ENCODE measurements at regions not wholly inside any gene's neighbourhood (a gene's known extent, or its start where the extent isn't known, plus 50 kb on each side); places are given as distances from the start of the nearest gene placed in this dataset.

DNA sequence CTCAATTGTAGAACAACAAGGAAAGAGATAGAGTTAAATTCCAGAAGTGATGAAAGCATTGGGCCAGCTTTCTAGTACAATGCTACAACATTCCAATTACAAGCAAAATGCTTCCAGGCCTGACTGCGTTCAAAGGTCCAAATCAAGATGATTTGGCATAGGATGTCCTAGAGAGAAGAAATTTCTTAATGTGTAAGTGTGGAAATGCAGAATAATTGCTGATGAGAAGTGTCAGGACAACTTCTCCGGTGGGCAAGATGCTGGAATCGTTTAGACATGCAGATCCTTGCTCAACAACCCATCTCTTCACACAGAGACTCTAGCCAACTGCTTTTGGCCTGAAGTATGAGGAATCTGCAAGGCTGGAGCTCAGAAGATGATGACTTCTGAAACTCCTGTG is 71.1 kb upstream of the PDZRN3 start:
- DNase-seq: no peak
- H3K27ac Mint-ChIP-seq: no peak overlapping the region
- H3K4me3 Mint-ChIP-seq: no peak overlapping the region
- H3K4me1 Mint-ChIP-seq: no peaks in the 10 kb centered on the region
- no peak for ATAC-seq (ENCODE audit: low read depth)
- no peaks in the 10 kb centered on the region for H3K36me3 Mint-ChIP-seq
- POLR2A ChIA-PET: no interaction called here
- H3K27me3 Mint-ChIP-seq: no peaks in the 10 kb centered on the region
- no peaks in the 10 kb centered on the region for H3K9me3 Mint-ChIP-seq

DNA sequence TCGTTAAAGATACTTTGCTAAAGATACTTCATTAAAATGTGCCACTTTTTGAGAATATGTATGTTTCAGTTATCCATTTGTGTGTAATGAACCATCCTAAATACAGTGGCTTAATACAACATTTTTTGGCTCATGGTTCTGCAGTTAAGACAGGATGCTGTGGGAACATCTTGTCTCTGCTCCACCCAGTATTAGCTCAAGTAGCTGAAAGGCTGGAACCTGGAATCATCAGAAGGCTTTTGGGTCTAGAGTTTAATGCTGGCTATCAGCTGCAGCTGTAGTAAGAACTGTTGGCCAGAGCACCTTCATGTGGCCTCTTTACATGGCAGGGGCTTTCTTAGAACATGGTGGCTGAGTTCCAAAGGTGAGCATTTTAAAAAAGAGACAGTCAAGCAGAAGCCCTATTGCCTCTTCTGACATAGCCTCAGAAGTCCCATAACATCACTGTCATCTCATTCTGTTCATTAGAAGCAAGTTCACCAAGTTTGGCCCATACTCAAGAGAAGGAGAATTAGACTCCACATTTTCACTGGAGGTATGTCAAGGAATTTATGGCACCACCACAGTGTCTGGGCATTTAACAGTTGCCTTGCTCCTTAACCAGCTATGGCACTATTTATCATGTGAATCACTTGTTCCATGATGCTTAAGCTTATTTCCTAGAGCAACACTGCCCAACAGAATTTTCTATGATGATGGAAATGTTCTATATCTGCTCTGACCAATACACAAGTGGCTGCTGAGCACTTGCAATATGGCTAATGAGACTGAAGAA is 70.4 kb upstream of the PDZRN3 start:
- Mint-ChIP-seq H3K36me3 (no peaks in the 10 kb centered on the region), H3K27ac (no peak overlapping the region), H3K9me3 (no peaks in the 10 kb centered on the region), H3K4me1 (no peaks in the 10 kb centered on the region), H3K27me3 (no peaks in the 10 kb centered on the region), H3K4me3 (no peak overlapping the region)
- POLR2A ChIA-PET: no interaction called here
- DNase-seq (no peak), ATAC-seq (ENCODE audit: low read depth) (no peak)

DNA sequence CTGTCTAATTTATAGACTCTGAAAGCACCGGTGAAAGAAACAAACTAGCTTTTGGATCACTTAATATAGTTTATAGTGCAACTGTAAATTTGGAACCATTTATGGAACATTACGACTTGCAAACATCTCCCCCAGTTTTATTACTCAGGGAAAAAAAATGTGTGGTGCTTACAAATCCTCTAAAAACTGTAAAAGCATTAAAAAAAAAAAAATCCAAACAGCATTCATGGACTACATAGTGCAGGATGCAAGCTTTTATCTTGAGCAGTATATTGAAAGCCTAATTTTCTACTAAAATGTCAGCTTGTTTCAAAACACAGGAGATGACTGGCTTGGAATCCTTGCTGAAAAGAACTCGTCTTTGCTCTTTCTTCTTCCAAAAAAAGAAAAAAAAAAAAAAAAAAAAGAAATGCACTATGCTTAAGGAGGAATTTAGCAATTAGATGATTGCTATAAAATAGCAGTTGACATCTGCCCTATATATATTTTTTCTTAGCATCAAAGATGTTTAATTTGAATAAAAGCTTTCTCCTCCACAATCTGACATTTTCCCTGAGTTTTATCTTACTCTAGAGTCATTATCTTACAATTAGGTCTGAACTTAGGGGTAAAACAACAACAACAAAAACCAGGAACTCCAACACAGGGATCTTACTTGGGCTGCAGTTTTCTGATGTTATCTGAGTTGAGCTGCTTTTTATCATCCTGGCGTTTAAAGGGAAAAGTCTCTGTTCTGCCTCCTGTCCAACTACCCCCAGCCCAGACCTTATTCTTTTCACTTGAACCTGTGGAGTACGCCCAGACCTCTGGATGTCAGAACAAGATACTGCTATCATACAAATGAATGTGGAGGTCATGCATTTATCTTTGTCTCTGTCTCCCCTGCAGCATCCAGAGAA is 62.6 kb upstream of the PDZRN3 start:
- Mint-ChIP-seq H3K36me3 (no peaks in the 10 kb centered on the region), H3K4me1 (no peaks in the 10 kb centered on the region), H3K27me3 (no peaks in the 10 kb centered on the region), H3K4me3 (no peak overlapping the region), H3K9me3 (peaks cover 7% of the 10 kb centered on the region), H3K27ac (no peak overlapping the region)
- ATAC-seq (ENCODE audit: low read depth) (no peak), DNase-seq (no peak)
- POLR2A ChIA-PET: no interaction called here

DNA sequence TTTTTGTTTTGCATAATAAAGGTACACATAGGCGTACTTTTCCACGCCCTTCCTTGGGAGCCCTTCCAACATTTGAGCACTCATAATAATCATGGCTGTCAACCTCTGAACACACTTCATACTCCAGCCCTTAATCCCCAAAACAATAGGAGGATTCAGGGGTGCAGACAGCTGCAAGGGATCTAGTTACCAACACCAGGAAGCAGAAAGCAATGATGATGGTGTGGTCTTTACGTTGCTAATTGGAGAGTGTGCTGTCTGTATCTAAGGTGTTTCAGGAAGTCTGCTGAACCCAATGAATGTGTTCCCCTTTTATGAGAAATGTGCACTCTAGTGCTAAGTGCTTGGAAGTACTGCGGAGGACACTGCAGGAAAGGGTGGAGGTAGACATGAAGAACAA is 60.3 kb upstream of the PDZRN3 start:
- no peak for ATAC-seq (ENCODE audit: low read depth)

DNA sequence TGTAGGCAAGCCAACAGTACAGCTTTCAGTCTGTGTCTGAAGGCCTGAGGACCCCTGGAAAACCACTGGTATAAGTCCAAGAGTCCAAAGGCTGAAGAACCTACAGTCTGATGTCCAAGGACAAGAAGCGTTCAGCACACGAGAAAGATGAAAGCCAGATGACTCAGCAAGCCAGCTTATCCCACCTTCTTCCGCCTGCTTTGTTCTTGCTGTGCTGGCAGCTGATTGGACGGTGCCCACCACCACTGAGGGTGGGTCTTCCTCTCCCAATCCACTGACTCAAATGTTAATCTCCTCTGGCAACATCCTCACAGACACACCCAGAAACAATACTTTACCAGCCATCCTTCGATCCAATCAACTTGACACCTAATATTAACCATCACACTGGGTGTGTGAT is 59.0 kb upstream of the PDZRN3 start:
- no peak for ATAC-seq (ENCODE audit: low read depth)
- no peak overlapping the region for H3K27ac Mint-ChIP-seq
- H3K4me3 Mint-ChIP-seq: no peak overlapping the region
- H3K9me3 Mint-ChIP-seq: peaks cover 7% of the 10 kb centered on the region
- POLR2A ChIA-PET: no interaction called here
- no peak for DNase-seq
- H3K27me3 Mint-ChIP-seq: no peaks in the 10 kb centered on the region
- H3K4me1 Mint-ChIP-seq: no peaks in the 10 kb centered on the region
- no peaks in the 10 kb centered on the region for H3K36me3 Mint-ChIP-seq

More for the DNA sequence above, 60.3 kb upstream of the PDZRN3 start:
- H3K27me3 Mint-ChIP-seq: no peaks in the 10 kb centered on the region
- POLR2A ChIA-PET: no interaction called here
- no peak overlapping the region for H3K4me3 Mint-ChIP-seq
- no peak for DNase-seq
- no peak overlapping the region for H3K27ac Mint-ChIP-seq
- no peaks in the 10 kb centered on the region for H3K36me3 Mint-ChIP-seq
- no peaks in the 10 kb centered on the region for H3K4me1 Mint-ChIP-seq
- H3K9me3 Mint-ChIP-seq: peaks cover 7% of the 10 kb centered on the region

DNA sequence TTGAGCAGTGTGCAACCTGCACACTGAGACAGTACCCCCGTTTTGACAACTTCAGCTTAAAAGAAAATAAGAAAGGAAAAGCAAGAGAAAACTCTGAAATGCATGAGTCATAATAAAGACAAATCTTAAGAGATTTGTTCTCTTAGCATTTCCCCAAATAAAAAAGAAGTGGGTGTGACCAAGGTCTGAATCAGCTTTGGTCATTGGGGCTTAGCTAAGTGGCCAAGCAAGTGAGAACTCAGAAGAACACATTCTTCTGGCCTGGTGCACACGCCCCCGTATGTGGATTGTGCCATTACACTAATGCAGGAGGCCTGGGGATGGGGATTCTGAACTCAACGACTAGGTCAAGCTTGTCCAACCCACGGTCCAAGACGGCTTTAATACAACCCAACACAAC is 56.9 kb upstream of the PDZRN3 start:
- DNase-seq: no peak
- no peak overlapping the region for H3K27ac Mint-ChIP-seq
- peaks cover 7% of the 10 kb centered on the region for H3K9me3 Mint-ChIP-seq
- H3K36me3 Mint-ChIP-seq: no peaks in the 10 kb centered on the region
- no peaks in the 10 kb centered on the region for H3K4me1 Mint-ChIP-seq
- H3K4me3 Mint-ChIP-seq: no peak overlapping the region
- POLR2A ChIA-PET: no interaction called here
- ATAC-seq (ENCODE audit: low read depth): no peak
- H3K27me3 Mint-ChIP-seq: no peaks in the 10 kb centered on the region

DNA sequence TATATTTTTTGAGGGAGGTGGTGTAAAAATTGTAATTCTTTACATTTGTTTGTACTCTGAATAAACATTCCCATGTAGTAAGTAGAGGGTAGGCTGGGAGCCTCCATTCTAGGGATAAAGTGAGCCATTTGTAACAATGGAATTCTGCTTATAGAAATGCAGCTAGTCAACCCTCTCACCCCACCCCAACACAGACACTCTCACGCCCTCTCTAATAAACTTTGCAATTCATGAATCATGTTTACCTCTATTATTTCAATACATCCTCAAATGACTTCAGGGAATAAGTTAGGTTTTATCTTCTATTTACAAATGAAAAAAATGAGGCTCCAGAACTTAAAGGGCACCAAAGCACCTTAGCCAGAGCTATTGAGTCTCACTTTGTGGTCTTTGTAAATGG is 56.5 kb upstream of the PDZRN3 start:
- H3K27ac Mint-ChIP-seq: no peak overlapping the region
- no peak overlapping the region for H3K4me3 Mint-ChIP-seq
- POLR2A ChIA-PET: no interaction called here
- no peak for DNase-seq
- H3K4me1 Mint-ChIP-seq: no peaks in the 10 kb centered on the region
- H3K27me3 Mint-ChIP-seq: no peaks in the 10 kb centered on the region
- ATAC-seq (ENCODE audit: low read depth): no peak
- H3K36me3 Mint-ChIP-seq: no peaks in the 10 kb centered on the region
- H3K9me3 Mint-ChIP-seq: peaks cover 7% of the 10 kb centered on the region

DNA sequence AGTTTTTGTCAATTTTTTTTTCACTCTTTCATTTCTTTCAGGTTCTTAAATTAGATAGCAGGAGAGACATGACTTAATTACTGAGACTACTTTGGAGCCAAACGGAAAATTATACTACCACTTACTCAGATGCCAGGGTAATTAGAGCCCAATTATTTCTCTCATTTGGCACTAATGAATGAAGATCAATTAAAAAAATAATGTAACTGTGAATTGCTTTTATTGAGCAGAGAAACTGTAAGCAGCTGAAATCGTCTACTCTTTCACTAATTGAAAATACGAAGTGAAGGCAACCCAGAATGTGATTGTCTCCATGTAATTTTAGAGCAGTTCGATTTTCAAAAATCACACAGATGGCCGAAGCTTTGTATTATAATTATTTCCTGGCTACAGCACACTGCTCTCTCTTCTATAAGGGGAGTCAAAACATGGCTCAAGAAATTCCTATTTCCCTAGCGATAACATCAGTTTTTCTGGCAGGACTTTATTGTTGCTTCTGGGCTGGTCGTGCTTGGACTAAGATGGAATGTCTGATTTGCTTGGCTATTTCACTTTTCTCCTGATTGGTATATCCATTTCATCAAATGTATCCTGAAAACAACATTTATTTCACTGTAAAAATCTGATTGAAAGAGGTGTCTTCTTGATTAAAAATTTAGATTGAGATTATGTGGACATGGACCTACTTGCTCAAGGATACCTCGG is 55.8 kb upstream of the PDZRN3 start:
- Mint-ChIP-seq H3K27me3 (peaks cover 2% of the 10 kb centered on the region), H3K4me3 (no peak overlapping the region), H3K4me1 (no peaks in the 10 kb centered on the region), H3K36me3 (no peaks in the 10 kb centered on the region), H3K9me3 (peaks cover 7% of the 10 kb centered on the region), H3K27ac (no peak overlapping the region)
- no peak for ATAC-seq (ENCODE audit: low read depth)
- no peak for DNase-seq
- POLR2A ChIA-PET: no interaction called here

DNA sequence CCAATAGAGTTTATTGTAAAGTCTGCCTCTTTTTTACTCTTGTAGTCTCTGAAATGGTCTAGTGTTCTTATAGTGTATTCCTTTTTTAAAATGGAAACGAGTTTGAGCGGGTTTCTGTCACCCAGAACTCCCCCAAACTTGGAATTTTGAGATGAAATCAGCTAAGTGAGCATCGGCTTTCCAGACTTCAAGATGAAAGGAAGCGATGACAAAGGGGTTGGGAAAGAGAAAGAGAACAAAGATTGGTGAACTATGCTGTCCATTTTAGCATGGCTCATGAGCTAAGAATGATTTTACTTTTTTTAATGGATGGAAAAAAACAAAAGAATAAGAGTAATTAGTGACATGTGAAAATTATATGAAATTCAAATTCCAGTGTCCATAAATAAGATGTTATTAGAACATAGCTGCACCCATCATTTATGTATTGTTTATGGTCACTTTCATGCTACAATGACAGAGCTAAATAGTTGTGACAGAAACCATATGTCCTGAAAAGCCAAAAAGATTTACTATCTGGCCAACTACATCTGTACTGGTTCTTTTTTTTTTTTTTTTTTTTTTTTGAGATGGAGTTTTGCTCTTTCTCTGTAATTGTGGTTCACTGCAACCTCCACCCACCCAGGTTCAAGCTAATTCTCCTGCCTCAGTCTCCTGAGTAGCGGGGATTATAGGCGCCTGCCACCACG is 52.7 kb upstream of the PDZRN3 start:
- POLR2A ChIA-PET: no interaction called here
- DNase-seq (no peak), ATAC-seq (ENCODE audit: low read depth) (no peak)
- no peak overlapping the region for H3K27ac Mint-ChIP-seq
- H3K4me3 Mint-ChIP-seq: no peak overlapping the region
- no peaks in the 10 kb centered on the region for H3K4me1 Mint-ChIP-seq
- no peaks in the 10 kb centered on the region for H3K36me3 Mint-ChIP-seq
- peaks cover 2% of the 10 kb centered on the region for H3K27me3 Mint-ChIP-seq
- H3K9me3 Mint-ChIP-seq: no peaks in the 10 kb centered on the region
